GM19351 (cell line): ENCODE measurements at regions not wholly inside any gene's neighbourhood (a gene's known extent, or its start where the extent isn't known, plus 50 kb on each side); places are given as distances from the start of the nearest gene placed in this dataset.

Experiments
- ATAC-seq: cut with Tn5 transposase; IDR thresholded peaks from one replicate; pipeline ENCODE4 v1.9.1; 2021; ENCODE audit warnings: mild to moderate bottlenecking, moderate library complexity; ENCODE audit not compliant: unreplicated experiment

DNA sequence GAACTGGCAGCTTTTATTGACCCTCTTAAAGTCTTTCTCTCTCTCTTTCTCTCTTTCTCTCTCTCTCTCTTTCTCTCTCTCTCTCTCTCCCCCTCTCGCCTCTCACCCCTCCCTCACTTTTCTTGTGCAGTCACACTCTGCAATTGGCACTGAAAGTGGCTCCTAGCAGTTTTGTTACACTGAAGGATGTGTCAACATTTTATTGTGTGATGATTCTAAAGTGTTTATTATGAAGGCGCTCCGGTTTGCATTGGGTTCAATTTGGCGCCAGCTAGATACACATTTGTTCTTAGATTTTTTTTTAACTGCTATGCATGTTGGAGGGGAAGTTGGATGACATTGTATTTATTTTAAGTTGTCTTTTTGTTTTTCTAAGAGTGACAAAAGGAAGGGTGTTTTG lies 64.0 kb upstream of the CHRM3 start:
- no peak for ATAC-seq

DNA sequence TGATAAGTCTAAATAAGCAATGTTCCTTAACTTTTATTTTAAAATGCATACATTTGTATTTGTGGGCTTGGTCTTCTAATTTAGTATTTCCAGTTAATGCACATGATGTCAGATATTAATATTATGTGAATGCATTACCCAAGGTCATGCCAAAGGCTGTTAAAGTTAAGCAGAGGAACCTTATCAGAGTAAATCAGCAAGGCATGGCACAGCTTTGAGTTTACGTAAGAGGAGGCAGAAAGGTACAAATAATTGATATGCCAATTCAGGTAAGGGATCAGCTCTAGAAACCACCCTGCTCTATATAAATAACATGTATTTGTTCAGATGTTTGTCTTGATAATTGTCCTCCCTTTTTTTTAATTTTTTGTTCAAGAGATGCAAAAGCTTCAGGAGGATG lies 64.5 kb upstream of the CHRM3 start:
- no peak for ATAC-seq

GRCh38 chr1:239317948-239318347 lies 68.4 kb upstream of the CHRM3 start:
- ATAC-seq: no peak

DNA sequence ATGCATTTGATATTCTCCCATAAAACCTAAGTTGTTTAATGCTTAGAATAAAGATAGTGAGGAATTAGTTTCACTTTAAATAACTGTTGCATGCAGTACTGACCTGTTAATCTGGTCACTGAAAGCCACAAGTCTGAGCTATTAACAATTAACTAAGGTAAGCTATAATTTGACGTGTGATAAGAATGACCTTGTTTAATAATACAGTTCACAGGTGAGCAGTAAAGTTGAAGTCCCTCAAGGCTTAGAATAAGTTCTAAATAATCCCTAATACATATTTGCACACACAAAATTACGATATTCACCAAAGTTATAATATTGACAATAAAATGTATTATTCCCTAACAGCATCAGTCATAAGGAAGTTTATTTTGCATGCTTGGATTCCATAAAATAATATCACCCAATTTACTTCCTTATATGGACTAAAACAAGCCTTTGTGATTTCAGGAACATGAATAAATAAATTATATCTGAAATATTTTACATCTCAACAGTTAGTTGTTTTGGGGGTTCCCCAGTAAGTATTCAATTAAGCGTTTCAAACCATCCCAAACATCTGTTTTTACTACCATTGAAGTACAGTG lies 70.6 kb upstream of the CHRM3 start:
- ATAC-seq: no peak

DNA sequence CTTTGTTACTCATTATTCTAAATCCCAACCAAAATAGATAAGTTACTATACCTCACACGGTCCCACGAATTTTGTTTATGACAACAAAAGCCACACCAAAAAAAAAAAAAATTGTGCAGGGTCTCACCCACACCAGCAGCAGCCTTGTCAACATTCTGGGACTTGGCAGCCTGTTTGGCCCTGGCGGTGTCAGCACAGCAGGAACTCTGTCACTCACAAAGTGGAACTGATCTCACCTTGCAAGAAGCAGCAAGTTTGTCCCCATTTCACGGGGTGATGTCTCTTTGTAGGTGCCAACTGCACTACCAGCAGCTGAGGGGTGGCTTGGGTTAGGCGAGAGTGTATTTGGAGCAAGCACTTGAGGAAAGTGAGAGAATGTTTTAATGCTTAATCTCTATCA lies 75.0 kb upstream of the CHRM3 start:
- no peak for ATAC-seq

DNA sequence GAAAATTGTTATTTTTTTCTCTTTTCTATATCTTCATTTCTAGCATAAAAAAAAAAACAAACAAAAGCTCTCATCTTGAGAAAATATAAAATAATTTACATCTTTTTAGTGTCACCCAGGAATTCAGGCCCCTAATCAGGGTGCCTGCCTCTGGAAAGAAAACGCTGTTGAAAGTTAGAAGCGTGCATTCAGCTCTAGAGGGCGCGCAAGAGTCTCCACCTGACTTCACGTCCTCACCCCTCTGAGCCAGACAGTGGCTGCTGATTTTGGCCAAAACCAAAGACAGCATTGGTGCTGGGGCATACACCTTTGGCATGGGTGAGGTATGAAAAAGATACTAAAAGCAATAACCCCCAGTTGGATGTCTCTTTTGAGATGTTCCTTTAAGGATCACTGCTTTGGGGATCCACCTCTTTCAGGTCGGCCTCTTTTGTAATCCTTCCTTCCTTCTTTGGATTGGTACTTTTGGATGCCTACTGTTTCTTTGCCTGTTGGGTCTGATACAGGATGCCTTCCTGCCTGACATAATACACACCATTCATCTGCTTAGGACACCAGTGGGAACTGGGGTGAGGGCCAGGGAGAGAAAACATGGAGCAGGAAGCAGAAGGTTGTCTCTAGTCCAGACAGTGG lies 77.6 kb upstream of the CHRM3 start:
- no peak for ATAC-seq

DNA sequence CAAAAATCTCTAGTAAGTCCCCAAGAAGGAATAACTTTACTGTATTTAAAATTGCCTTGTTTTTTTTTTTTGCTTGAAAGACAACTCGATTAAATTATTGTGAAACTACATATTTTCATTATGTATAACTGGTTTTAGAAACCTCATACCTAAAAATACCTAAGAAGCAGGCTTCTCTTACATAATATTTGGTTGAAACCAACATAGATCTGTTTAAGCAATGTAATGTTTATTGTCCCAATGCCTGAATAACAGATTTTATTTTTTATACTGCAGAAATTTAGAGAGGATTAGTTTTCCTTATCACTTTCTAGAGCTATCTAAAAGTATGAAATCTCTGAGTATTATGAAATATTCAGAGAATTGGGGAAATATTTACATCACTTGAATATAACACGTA lies 78.5 kb upstream of the CHRM3 start:
- no peak for ATAC-seq

DNA sequence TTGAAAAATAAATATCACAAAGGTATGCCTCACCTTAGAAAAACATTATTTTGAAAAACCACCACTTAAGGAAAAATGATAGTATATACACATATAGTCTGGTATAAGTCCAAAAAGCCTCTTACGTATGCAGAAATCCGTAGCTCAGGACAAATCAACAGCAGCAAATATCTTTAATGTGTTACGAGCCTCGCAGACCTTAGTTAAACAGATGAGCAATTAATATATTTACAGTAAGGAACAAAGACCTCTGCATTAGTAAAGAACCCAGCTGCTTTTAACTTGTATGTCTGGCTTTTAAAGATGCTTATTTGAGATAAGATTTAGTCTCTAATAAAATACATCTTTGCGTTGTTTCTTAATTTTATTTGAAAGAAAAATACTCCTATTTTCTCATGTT lies 79.9 kb upstream of the CHRM3 start:
- no peak for ATAC-seq

GRCh38 chr1:239303289-239303688 lies 83.1 kb upstream of the CHRM3 start:
- no peak for ATAC-seq

- ATAC-seq: no peak
Observed at GRCh38 chr1:239302696-239303095, 83.7 kb upstream of the CHRM3 start.

GRCh38 chr1:239301251-239301650 lies 85.1 kb upstream of the CHRM3 start:
- ATAC-seq: no peak

GRCh38 chr1:239297910-239298309 lies 88.5 kb upstream of the CHRM3 start:
- ATAC-seq: no peak

GRCh38 chr1:239293350-239294110 lies 92.8 kb upstream of the CHRM3 start:
- no peak for ATAC-seq

DNA sequence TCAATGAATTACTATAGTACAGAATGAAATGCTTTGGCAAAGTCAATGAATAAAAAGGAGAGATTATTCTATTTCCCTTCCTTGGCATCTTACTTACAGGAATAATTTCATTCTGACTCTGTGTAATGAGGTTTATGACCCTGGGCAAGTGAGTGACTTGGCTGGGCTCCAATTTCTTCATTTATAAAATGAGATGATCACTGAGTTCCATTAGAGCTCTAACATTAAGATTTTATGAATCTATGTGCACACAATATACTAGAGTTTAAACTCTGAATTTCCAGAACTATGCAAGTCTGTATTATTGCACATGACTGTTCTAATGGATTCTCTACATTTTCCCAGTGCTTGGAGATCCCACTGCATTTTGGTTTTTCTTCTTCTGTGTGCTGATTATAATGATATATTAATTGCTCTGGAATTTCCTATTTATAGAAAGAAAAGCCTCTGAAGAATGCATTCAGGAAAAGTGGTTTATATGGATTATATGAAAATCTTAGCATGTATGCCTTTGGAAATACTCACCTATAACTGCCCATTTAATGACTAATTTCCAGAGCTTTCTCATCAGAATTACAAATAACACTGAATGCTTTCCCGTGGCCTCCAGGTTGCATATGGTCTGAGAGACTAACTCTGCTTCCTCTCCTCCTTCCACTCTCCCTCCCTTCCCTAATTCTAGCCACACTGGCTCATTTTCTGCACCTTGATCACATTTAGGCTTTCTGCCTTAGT lies 97.4 kb upstream of the CHRM3 start:
- no peak for ATAC-seq

GRCh38 chr1:239287296-239287695 lies 99.1 kb upstream of the CHRM3 start:
- ATAC-seq: no peak

GRCh38 chr1:239283216-239283615 lies 103.2 kb upstream of the CHRM3 start:
- ATAC-seq: no peak

DNA sequence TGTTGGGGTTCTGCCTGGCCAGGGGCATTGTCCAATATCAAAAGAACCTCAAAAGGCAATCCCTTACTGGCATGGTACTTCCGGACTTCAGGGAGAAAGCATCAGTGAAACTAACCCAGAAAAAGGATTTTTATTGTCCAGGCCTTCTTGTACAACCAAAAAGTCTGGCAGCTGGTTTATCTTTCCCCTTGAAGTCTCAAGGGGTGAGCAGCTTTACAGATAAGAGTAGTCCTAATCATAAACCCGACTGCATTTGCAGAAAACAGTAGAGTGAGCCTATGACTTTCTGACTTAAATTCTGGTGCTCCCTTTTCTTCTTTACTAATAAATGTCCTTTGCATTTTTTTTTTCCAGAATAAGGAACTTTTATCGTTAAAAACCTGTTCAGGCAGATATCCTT lies 104.0 kb upstream of the CHRM3 start:
- no peak for ATAC-seq

- no peak for ATAC-seq
Observed at GRCh38 chr1:239276051-239276450, 110.3 kb upstream of the CHRM3 start.

GRCh38 chr1:239274242-239274830 lies 112.0 kb upstream of the CHRM3 start:
- no peak for ATAC-seq

DNA sequence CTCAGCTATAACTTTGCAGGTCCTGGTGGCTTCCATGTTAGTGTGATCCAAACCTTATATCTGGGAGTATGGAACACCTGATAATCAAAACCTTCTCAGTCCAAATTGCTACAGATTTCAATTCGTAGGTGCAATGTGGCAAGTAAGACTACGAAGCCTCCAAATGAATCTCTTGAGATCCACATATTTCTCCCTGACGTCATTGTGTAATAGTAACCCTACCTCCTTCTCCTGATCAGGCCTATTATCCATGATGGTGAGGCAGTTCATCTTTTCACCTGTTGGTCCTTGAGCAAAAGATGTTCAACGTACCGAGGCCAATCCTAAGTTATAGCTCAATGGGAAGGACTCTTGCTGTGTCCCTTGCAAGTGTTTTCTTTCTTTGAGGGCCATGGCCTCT lies 115.9 kb upstream of the CHRM3 start:
- no peak for ATAC-seq

- ATAC-seq: no peak
Observed at GRCh38 chr1:239269706-239270105, 116.7 kb upstream of the CHRM3 start.
